ENCODE measurements at regions not wholly inside any gene's neighbourhood (a gene's known extent, or its start where the extent isn't known, plus 50 kb on each side); places are given as distances from the start of the nearest gene placed in this dataset.

DNA sequence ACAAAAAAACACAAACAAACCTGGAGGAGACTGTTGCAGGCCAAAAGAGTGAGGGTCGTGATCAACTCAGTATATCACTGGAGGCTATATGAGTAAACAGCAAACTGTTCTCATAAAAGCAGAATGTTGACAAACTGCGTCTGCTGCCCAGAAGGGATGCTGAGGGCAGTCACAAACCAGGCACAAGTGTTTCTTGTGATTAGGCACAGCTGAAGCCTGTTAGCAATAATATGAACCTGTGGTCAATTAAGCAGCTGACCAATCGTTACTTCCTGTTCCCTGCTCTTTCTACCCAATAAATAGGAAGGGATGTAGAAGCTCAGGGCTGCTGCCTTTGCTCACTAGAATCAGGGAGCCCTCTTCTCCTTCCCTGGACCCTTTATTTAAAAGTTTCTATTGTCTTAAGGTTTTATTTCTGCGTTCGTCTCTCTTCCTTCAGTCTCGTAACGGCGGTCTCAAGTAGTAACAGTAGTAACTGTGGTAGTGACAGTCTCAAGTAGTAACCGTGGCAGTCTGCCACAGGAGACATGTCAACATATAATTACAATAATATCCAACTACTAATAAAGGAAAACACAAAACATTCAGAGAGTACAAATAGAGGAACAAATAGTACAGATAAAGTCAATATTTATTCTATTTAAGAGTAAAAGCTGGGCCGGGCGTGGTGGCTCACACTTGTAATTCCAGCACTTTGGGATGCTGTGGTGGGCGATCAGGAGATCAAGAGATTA is 698.4 kb upstream of the CCDC54 start:
- no peak for DNase-seq (ENCODE audit: low spot score)
- TF ChIP-seq CTCF (IDR thresholded peaks at IDR 0.05; ENCODE audit: extremely low read depth, missing control alignments): no peak

- no peak for DNase-seq (ENCODE audit: low spot score)
- no peak for TF ChIP-seq CTCF (IDR thresholded peaks at IDR 0.05; ENCODE audit: extremely low read depth, missing control alignments)
These were observed 693.2 kb upstream of the CCDC54 start for GRCh38 chr3:106683953-106684620.

GRCh38 chr3:106685745-106686144 is 691.5 kb upstream of the CCDC54 start:
- no peak for DNase-seq (ENCODE audit: low spot score)
- no peak for TF ChIP-seq CTCF (IDR thresholded peaks at IDR 0.05; ENCODE audit: extremely low read depth, missing control alignments)

- no peak for DNase-seq (ENCODE audit: low spot score)
These were observed 689.3 kb upstream of the CCDC54 start for GRCh38 chr3:106687905-106688304.

GRCh38 chr3:106688464-106688863 is 688.8 kb upstream of the CCDC54 start:
- TF ChIP-seq CTCF (IDR thresholded peaks at IDR 0.05; ENCODE audit: extremely low read depth, missing control alignments): no peak
- DNase-seq (ENCODE audit: low spot score): no peak

More at GRCh38 chr3:106687905-106688304, 689.3 kb upstream of the CCDC54 start:
- TF ChIP-seq CTCF (IDR thresholded peaks at IDR 0.05; ENCODE audit: extremely low read depth, missing control alignments): no peak

- no peak for DNase-seq (ENCODE audit: low spot score)
- TF ChIP-seq CTCF (IDR thresholded peaks at IDR 0.05; ENCODE audit: extremely low read depth, missing control alignments): no peak
These were observed 685.8 kb upstream of the CCDC54 start for GRCh38 chr3:106691476-106691875.

DNA sequence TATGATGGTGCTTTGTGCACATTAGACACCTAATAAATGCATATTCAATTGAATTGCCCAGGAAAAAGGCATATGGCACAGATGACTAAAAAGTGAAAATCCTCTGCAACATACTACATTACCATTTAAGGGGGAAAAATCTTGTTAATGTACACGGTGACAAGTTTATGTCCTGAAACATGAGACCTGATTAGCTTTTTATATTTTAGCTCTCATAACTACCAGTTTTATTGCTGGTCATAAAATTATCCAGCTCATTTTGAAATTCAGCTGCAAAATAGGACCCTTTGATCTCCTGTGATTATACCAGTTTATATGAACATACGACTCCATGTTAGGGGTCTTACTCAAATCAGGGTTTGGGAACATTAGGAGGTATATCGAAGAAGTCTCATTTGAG is 684.6 kb upstream of the CCDC54 start:
- TF ChIP-seq CTCF (IDR thresholded peaks at IDR 0.05; ENCODE audit: extremely low read depth, missing control alignments): no peak
- DNase-seq (ENCODE audit: low spot score): no peak

All from GM20000 (cell line).